ENCODE measurements at regions not wholly inside any gene's neighbourhood (a gene's known extent, or its start where the extent isn't known, plus 50 kb on each side); places are given as distances from the start of the nearest gene placed in this dataset.

DNA sequence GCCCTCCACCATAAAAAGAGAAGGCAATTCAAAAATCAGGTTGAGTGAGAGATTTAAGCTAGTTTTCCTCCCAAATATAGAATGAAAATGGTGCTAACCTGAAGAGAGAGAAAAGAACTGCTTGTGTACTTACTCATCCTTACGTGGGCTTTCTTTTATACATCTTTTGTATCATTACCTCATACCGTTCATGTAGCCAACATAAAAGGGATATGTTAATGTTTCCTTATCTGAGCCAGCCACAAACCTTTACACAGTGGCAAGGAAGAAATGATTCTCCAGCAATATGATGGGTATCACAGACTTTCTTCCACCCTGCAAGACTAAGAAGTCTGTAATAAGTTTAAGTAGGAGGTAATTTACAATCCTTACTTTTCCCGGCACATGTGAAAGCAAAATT is 600.8 kb upstream of the ZNF385D start:
- intact Hi-C loops (cut with DNase I, micrococcal nuclease): no loop called here
- no peak for DNase-seq
- no peaks in the 10 kb centered on the region for H3K36me3 ChIP-seq (ENCODE audit: low read depth)
- no peaks in the 10 kb centered on the region for H3K9me3 ChIP-seq
- no peak overlapping the region for H3K4me3 ChIP-seq
- ATAC-seq: no peak
- no peaks in the 10 kb centered on the region for H3K4me1 ChIP-seq (ENCODE audit: low read depth)
- TF ChIP-seq CTCF (IDR thresholded peaks at IDR 0.05): no peak

GRCh38 chr3:22353126-22353525 is 602.1 kb upstream of the ZNF385D start:
- H3K36me3 ChIP-seq (ENCODE audit: low read depth): no peaks in the 10 kb centered on the region
- no peaks in the 10 kb centered on the region for H3K4me1 ChIP-seq (ENCODE audit: low read depth)
- TF ChIP-seq CTCF (IDR thresholded peaks at IDR 0.05): no peak
- ATAC-seq: no peak
- intact Hi-C loops (cut with DNase I, micrococcal nuclease): no loop called here
- H3K4me3 ChIP-seq: no peak overlapping the region
- H3K9me3 ChIP-seq: no peaks in the 10 kb centered on the region
- no peak for DNase-seq

DNA sequence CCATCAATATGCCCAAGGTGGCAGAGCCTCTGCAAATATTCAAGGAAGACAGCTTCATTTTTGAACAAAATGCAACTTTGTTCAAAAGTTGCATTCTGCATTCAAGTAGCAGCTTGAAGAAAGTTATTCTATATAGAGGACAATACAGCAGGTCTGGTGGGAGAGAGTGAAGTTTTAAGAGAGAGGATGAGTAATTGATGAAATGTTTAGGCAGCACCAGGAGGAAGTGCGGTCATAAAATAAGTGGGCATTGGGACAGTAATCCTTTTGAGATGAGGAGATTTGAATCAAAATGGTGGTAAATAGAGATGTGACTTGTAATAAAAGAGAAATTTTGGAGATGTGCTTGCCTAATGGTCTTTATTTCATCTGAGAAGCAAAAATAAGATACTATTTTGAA is 607.3 kb upstream of the ZNF385D start:
- no peak for DNase-seq
- intact Hi-C loops (cut with DNase I, micrococcal nuclease): no loop called here
- Histone ChIP-seq H3K36me3 (ENCODE audit: low read depth) (no peaks in the 10 kb centered on the region), H3K4me1 (ENCODE audit: low read depth) (no peaks in the 10 kb centered on the region), H3K9me3 (no peaks in the 10 kb centered on the region), H3K4me3 (no peak overlapping the region)
- ATAC-seq: no peak
- TF ChIP-seq CTCF (IDR thresholded peaks at IDR 0.05): no peak

- Histone ChIP-seq H3K9me3 (no peaks in the 10 kb centered on the region), H3K4me3 (no peak overlapping the region), H3K36me3 (ENCODE audit: low read depth) (no peaks in the 10 kb centered on the region), H3K4me1 (ENCODE audit: low read depth) (no peaks in the 10 kb centered on the region)
- ATAC-seq (no peak), DNase-seq (no peak)
- intact Hi-C loops (cut with DNase I, micrococcal nuclease): no loop called here
- TF ChIP-seq CTCF (IDR thresholded peaks at IDR 0.05): no peak
These were observed 609.2 kb upstream of the ZNF385D start for GRCh38 chr3:22360164-22360563.

DNA sequence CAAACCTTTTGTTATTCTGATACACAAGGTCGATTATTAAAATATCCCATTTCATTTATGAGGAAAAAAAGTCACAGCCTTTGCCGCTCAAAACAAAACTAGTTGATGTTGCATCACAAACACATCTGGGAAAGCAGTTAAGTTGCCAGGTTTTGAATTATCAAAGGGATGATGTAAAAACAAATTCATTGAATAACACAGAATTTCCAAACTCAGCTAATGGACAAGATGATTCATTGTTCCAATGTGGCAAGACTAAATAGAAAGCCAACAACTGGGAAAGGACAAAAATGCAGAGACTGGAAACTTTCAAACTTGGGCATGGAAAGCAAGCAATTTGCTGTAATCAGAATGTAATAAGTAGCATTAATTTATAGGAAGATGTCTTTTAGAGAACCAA is 610.0 kb upstream of the ZNF385D start:
- intact Hi-C loops (cut with DNase I, micrococcal nuclease): no loop called here
- Histone ChIP-seq H3K9me3 (no peaks in the 10 kb centered on the region), H3K4me3 (no peak overlapping the region), H3K36me3 (ENCODE audit: low read depth) (no peaks in the 10 kb centered on the region), H3K4me1 (ENCODE audit: low read depth) (no peaks in the 10 kb centered on the region)
- DNase-seq: no peak
- no peak for ATAC-seq
- no peak for TF ChIP-seq CTCF (IDR thresholded peaks at IDR 0.05)

- ATAC-seq (no peak), DNase-seq (no peak)
- no peaks in the 10 kb centered on the region for H3K9me3 ChIP-seq
- no peak for TF ChIP-seq CTCF (IDR thresholded peaks at IDR 0.05)
- H3K4me1 ChIP-seq (ENCODE audit: low read depth): no peaks in the 10 kb centered on the region
- no peak overlapping the region for H3K4me3 ChIP-seq
- intact Hi-C loops (cut with DNase I, micrococcal nuclease): no loop called here
- H3K36me3 ChIP-seq (ENCODE audit: low read depth): no peaks in the 10 kb centered on the region
These were observed 610.5 kb upstream of the ZNF385D start for GRCh38 chr3:22361521-22361920.

All from mucosa of descending colon (tissue), 3 donors.